Tibial nerve (tissue), 3 donors: ENCODE measurements at regions not wholly inside any gene's neighbourhood (a gene's known extent, or its start where the extent isn't known, plus 50 kb on each side); places are given as distances from the start of the nearest gene placed in this dataset.

ENCODE experiments used
- CTCF ChIP-seq, 5 experiments: fragments of 200-600 bp in 3 of 5; fragments of 450-650 bp in 2 of 5; sonication (generic) in 3 of 5; IDR thresholded peaks; one replicate each; pipeline ENCODE4 v1.5.1; 2016 to 2019; ENCODE audit warnings: antibody characterized with exemption in 5 of 5, mild to moderate bottlenecking in 3 of 5, moderate library complexity in 2 of 5
- POLR2A ChIP-seq, 2 donors: fragments of 450-650 bp; IDR thresholded peaks; one replicate each; pipeline ENCODE4 v1.6.1; 2017; ENCODE audit warnings: antibody characterized with exemption in 2 of 2, mild to moderate bottlenecking in 2 of 2, moderate library complexity in 2 of 2

GRCh38 chr11:69920345-69921127 lies 101.3 kb upstream of the FGF3 start:
- TF ChIP-seq POLR2A (IDR thresholded peaks at IDR 0.05) (no peak), CTCF (IDR thresholded peaks at IDR 0.05) (no peak)
